ENCODE measurements at regions not wholly inside any gene's neighbourhood (a gene's known extent, or its start where the extent isn't known, plus 50 kb on each side); places are given as distances from the start of the nearest gene placed in this dataset.

GRCh38 chr2:230642966-230643365, 69.7 kb upstream of the CAB39 start:
- TF ChIP-seq EP300 (IDR thresholded peaks at IDR 0.05; ENCODE audit: borderline replicate concordance in 1 of 2, low read depth in 1 of 2, low read length in 1 of 2): no peak
- TF ChIP-seq USF1 (IDR thresholded peaks at IDR 0.05; ENCODE audit: borderline replicate concordance, low read depth): no peak
- no peak for TF ChIP-seq CTCF (IDR thresholded peaks at IDR 0.05)
- TF ChIP-seq MXI1 (IDR thresholded peaks at IDR 0.05; ENCODE audit: low read depth, low read length): no peak
- TF ChIP-seq POLR2AphosphoS5 (IDR thresholded peaks at IDR 0.05; ENCODE audit: low read depth, low read length): no peak
- no peak for TF ChIP-seq TAF1 (IDR thresholded peaks at IDR 0.05; ENCODE audit: borderline replicate concordance, low read depth, low read length)
- TF ChIP-seq NFIC (IDR thresholded peaks at IDR 0.05; ENCODE audit: borderline replicate concordance): no peak
- no peak for TF ChIP-seq FOSL2 (IDR thresholded peaks at IDR 0.05; ENCODE audit: borderline replicate concordance, low read depth)
- no peak for TF ChIP-seq PBX3 (IDR thresholded peaks at IDR 0.05)
- TF ChIP-seq REST (IDR thresholded peaks at IDR 0.05; ENCODE audit: low read depth, low read length): no peak
- no peak for TF ChIP-seq USF2 (IDR thresholded peaks at IDR 0.05; ENCODE audit: borderline replicate concordance, low read depth, low read length)
